BJ (cell line): ENCODE measurements at regions not wholly inside any gene's neighbourhood (a gene's known extent, or its start where the extent isn't known, plus 50 kb on each side); places are given as distances from the start of the nearest gene placed in this dataset.

Source experiments
- CTCF ChIA-PET: fragments of 350-600 bp; formaldehyde crosslinking; extraction: SDS; loops from one replicate; lab custom pipeline; 2021; ENCODE audit warnings: antibody characterized with exemption, inconsistent platforms; lab: Yijun Ruan, JAX
- POLR2A ChIA-PET: fragments of 300-600 bp; sonication (Branson Sonifier 250); formaldehyde crosslinking; extraction: SDS; loops from one replicate; lab custom pipeline; 2021; ENCODE audit warnings: antibody characterized with exemption; lab: Charles Lee
- DNase-seq: peaks from one replicate; pipeline ENCODE4 v3.0.0-alpha.2; 2011; ENCODE audit warnings: low read depth
- H3K27me3 ChIP-seq: 2 replicates; pipeline ENCODE4 v1.6.0; 2011; ENCODE audit warnings: low read length; ENCODE audit not compliant: control insufficient read depth, insufficient read depth
- H3K36me3 ChIP-seq: 2 replicates; pipeline ENCODE4 v1.5.1; 2011; ENCODE audit warnings: low read length; ENCODE audit not compliant: control insufficient read depth, insufficient read depth
- H3K4me3 ChIP-seq: 2 replicates; pipeline ENCODE4 v1.5.1; 2011; ENCODE audit warnings: low read depth, mild to moderate bottlenecking, control low read depth, low read length
- CTCF ChIP-seq: IDR thresholded peaks from 2 replicates; pipeline ENCODE4 v1.5.1; 2011; ENCODE audit warnings: low read depth, mild to moderate bottlenecking, control low read depth, inconsistent platforms, low read length, moderate library complexity; ENCODE audit not compliant: insufficient read depth

- TF ChIP-seq CTCF = no peak
- no peak for DNase-seq
- Histone ChIP-seq H3K27me3 (no peaks in the 10 kb centered on the region), H3K4me3 (no peak overlapping the region), H3K36me3 (no peaks in the 10 kb centered on the region)
- ChIA-PET CTCF (no interaction called here), POLR2A (interaction anchor here (0.6 to 0.7 kb wide), 2 partner anchors 9 to 27 kb away, joined by 3 read pairs; no protein-coding TSS in a partner anchor)
Measured at GRCh38 chr18:29163596-29163995, 986.7 kb upstream of the CDH2 start.

- POLR2A ChIA-PET = no interaction called here
- Histone ChIP-seq H3K36me3 (no peaks in the 10 kb centered on the region), H3K4me3 (no peak overlapping the region), H3K27me3 (no peaks in the 10 kb centered on the region)
- CTCF ChIA-PET = no interaction called here
- no peak for TF ChIP-seq CTCF
- DNase-seq = no peak
Measured at GRCh38 chr18:29161429-29161828, 984.5 kb upstream of the CDH2 start.

GRCh38 chr18:29160170-29160569, 983.2 kb upstream of the CDH2 start:
- no peak for DNase-seq
- ChIA-PET CTCF (no interaction called here), POLR2A (no interaction called here)
- no peak overlapping the region for H3K4me3 ChIP-seq
- no peaks in the 10 kb centered on the region for H3K36me3 ChIP-seq
- TF ChIP-seq CTCF = no peak
- H3K27me3 ChIP-seq = no peaks in the 10 kb centered on the region

- POLR2A ChIA-PET = interaction anchor here (0.6 kb wide), 1 partner anchor 24 kb away, joined by 5 read pairs; no protein-coding TSS in a partner anchor
- DNase-seq = no peak
- CTCF ChIA-PET = no interaction called here
- H3K27me3 ChIP-seq = no peaks in the 10 kb centered on the region
- no peaks in the 10 kb centered on the region for H3K36me3 ChIP-seq
- TF ChIP-seq CTCF = no peak
- no peak overlapping the region for H3K4me3 ChIP-seq
Measured at GRCh38 chr18:29157905-29158304, 981.0 kb upstream of the CDH2 start.

- no peaks in the 10 kb centered on the region for H3K27me3 ChIP-seq
- no peaks in the 10 kb centered on the region for H3K36me3 ChIP-seq
- ChIA-PET CTCF (no interaction called here), POLR2A (no interaction called here)
- H3K4me3 ChIP-seq = no peak overlapping the region
- no peak for DNase-seq
- no peak for TF ChIP-seq CTCF
Measured at GRCh38 chr18:29157057-29157780, 980.3 kb upstream of the CDH2 start.
